ENCODE measurements at regions not wholly inside any gene's neighbourhood (a gene's known extent, or its start where the extent isn't known, plus 50 kb on each side); places are given as distances from the start of the nearest gene placed in this dataset.

GRCh38 chr12:125568306-125568705, 503.1 kb downstream of the AACS start:
- no peak for DNase-seq (ENCODE audit: low read depth)

- DNase-seq (ENCODE audit: low read depth): no peak
Observed at GRCh38 chr12:125573271-125573670, 508.0 kb downstream of the AACS start.

GRCh38 chr12:125577334-125577733, 512.1 kb downstream of the AACS start:
- DNase-seq (ENCODE audit: low read depth): no peak

- no peak for DNase-seq (ENCODE audit: low read depth)
Observed at GRCh38 chr12:125579916-125580315, 514.7 kb downstream of the AACS start.

GRCh38 chr12:125583071-125583470, 517.8 kb downstream of the AACS start:
- DNase-seq (ENCODE audit: low read depth): no peak

- DNase-seq (ENCODE audit: low read depth): no peak
Observed at GRCh38 chr12:125586441-125586840, 521.2 kb downstream of the AACS start.

GRCh38 chr12:125593269-125593668, 528.0 kb downstream of the AACS start:
- no peak for DNase-seq (ENCODE audit: low read depth)

GRCh38 chr12:125604976-125605375, 539.7 kb downstream of the AACS start:
- DNase-seq (ENCODE audit: low read depth): no peak

- no peak for DNase-seq (ENCODE audit: low read depth)
Observed at GRCh38 chr12:125606312-125606711, 541.1 kb downstream of the AACS start.

- DNase-seq (ENCODE audit: low read depth): no peak
Observed at GRCh38 chr12:125610292-125610691, 545.1 kb downstream of the AACS start.

- DNase-seq (ENCODE audit: low read depth): no peak
Observed at GRCh38 chr12:125610971-125611370, 545.7 kb downstream of the AACS start.

GRCh38 chr12:125614058-125614457, 548.8 kb downstream of the AACS start:
- no peak for DNase-seq (ENCODE audit: low read depth)

GRCh38 chr12:125619723-125620122, 554.5 kb downstream of the AACS start:
- DNase-seq (ENCODE audit: low read depth): no peak

- no peak for DNase-seq (ENCODE audit: low read depth)
Observed at GRCh38 chr12:125633686-125634085, 568.5 kb downstream of the AACS start.

- no peak for DNase-seq (ENCODE audit: low read depth)
Observed at GRCh38 chr12:125634813-125635212, 569.6 kb downstream of the AACS start.

- no peak for DNase-seq (ENCODE audit: low read depth)
Observed at GRCh38 chr12:125639826-125640225, 574.6 kb downstream of the AACS start.

- DNase-seq (ENCODE audit: low read depth): no peak
Observed at GRCh38 chr12:125643055-125643454, 577.8 kb downstream of the AACS start.

GRCh38 chr12:125645724-125646123, 580.5 kb downstream of the AACS start:
- no peak for DNase-seq (ENCODE audit: low read depth)

GRCh38 chr12:125650587-125650986, 585.4 kb downstream of the AACS start:
- DNase-seq (ENCODE audit: low read depth): no peak

GRCh38 chr12:125651625-125652024, 586.4 kb downstream of the AACS start:
- DNase-seq (ENCODE audit: low read depth): no peak

GRCh38 chr12:125652681-125653080, 587.4 kb downstream of the AACS start:
- DNase-seq (ENCODE audit: low read depth): no peak

- no peak for DNase-seq (ENCODE audit: low read depth)
Observed at GRCh38 chr12:125657681-125658080, 592.4 kb downstream of the AACS start.

GRCh38 chr12:125674554-125675338, 609.5 kb downstream of the AACS start:
- DNase-seq (ENCODE audit: low read depth): no peak

GRCh38 chr12:125676366-125676765, 611.1 kb downstream of the AACS start:
- no peak for DNase-seq (ENCODE audit: low read depth)
